Effector memory CD4-positive, alpha-beta T cell (primary cell): ENCODE measurements at regions not wholly inside any gene's neighbourhood (a gene's known extent, or its start where the extent isn't known, plus 50 kb on each side); places are given as distances from the start of the nearest gene placed in this dataset.

ENCODE experiments used
- DNase-seq, 3 donors: peaks; one replicate each; pipeline ENCODE4 v3.0.0-alpha.2; 2020
- H3K27ac ChIP-seq: 2 replicates; pipeline ENCODE4 v1.7.0; 2013; ENCODE audit warnings: mild to moderate bottlenecking, low read length, moderate library complexity; ENCODE audit not compliant: insufficient read depth, poor library complexity, severe bottlenecking
- H3K27me3 ChIP-seq: replicated peaks from 2 replicates; pipeline ENCODE4 v1.7.0; 2013; ENCODE audit warnings: mild to moderate bottlenecking, low read length; ENCODE audit not compliant: insufficient read depth, control insufficient read depth, poor library complexity, severe bottlenecking
- H3K36me3 ChIP-seq: 2 replicates; pipeline ENCODE4 v1.7.0; 2013; ENCODE audit warnings: mild to moderate bottlenecking, low read length, moderate library complexity; ENCODE audit not compliant: control insufficient read depth, insufficient read depth
- H3K4me1 ChIP-seq: 2 replicates; pipeline ENCODE4 v1.7.0; 2013; ENCODE audit warnings: low read length, mild to moderate bottlenecking; ENCODE audit not compliant: control insufficient read depth, insufficient read depth, poor library complexity, severe bottlenecking
- H3K4me3 ChIP-seq: 2 replicates; pipeline ENCODE4 v1.7.0; 2013; ENCODE audit warnings: low read length, low read depth, mild to moderate bottlenecking; ENCODE audit not compliant: insufficient read depth, poor library complexity, severe bottlenecking
- H3K9me3 ChIP-seq: 2 replicates; pipeline ENCODE4 v1.7.0; 2013; ENCODE audit warnings: mild to moderate bottlenecking, low read length, moderate library complexity; ENCODE audit not compliant: control insufficient read depth

- H3K27ac ChIP-seq: no peak overlapping the region
- H3K4me3 ChIP-seq: no peak overlapping the region
- no peaks in the 10 kb centered on the region for H3K36me3 ChIP-seq
- no peaks in the 10 kb centered on the region for H3K27me3 ChIP-seq
- H3K4me1 ChIP-seq: no peaks in the 10 kb centered on the region
- H3K9me3 ChIP-seq: no peaks in the 10 kb centered on the region
- DNase-seq: no peak
Measured at GRCh38 chr4:180717451-180718033, 1525.7 kb upstream of the TENM3 start.

GRCh38 chr4:180721356-180721755 is 1521.8 kb upstream of the TENM3 start:
- H3K27ac ChIP-seq: no peak overlapping the region
- DNase-seq: no peak
- no peaks in the 10 kb centered on the region for H3K27me3 ChIP-seq
- no peaks in the 10 kb centered on the region for H3K36me3 ChIP-seq
- H3K4me1 ChIP-seq: no peaks in the 10 kb centered on the region
- no peaks in the 10 kb centered on the region for H3K9me3 ChIP-seq
- no peak overlapping the region for H3K4me3 ChIP-seq

DNA sequence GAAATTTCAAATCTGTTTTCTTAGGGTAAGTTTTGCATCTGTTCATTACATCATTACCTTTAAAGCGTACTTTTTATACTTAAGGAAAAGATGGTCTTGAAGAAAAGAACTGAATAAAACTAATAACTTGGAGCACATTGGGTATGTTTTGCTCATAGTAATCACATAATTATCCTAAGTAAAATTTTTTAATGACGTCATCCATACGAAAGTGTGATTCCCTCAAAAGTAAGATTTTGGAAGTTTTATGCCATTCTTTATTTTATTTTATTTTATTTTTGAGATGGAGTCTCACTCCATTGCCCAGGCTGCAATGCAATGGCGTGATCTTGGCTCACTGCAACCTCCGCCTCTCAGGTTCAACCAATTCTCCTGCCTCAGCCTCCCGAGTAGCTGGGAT is 1516.6 kb upstream of the TENM3 start:
- no peaks in the 10 kb centered on the region for H3K9me3 ChIP-seq
- no peaks in the 10 kb centered on the region for H3K27me3 ChIP-seq
- no peaks in the 10 kb centered on the region for H3K36me3 ChIP-seq
- no peak for DNase-seq
- no peak overlapping the region for H3K27ac ChIP-seq
- H3K4me3 ChIP-seq: no peak overlapping the region
- H3K4me1 ChIP-seq: no peaks in the 10 kb centered on the region

- no peak overlapping the region for H3K27ac ChIP-seq
Measured at GRCh38 chr4:180727478-180727877, 1515.7 kb upstream of the TENM3 start.

GRCh38 chr4:180734753-180735432 is 1508.3 kb upstream of the TENM3 start:
- no peak for DNase-seq
- Histone ChIP-seq H3K27me3 (no peaks in the 10 kb centered on the region), H3K4me1 (no peaks in the 10 kb centered on the region), H3K9me3 (no peaks in the 10 kb centered on the region), H3K36me3 (no peaks in the 10 kb centered on the region), H3K4me3 (no peak overlapping the region), H3K27ac (no peak overlapping the region)

More at GRCh38 chr4:180727478-180727877, 1515.7 kb upstream of the TENM3 start:
- Histone ChIP-seq H3K4me3 (no peak overlapping the region), H3K4me1 (no peaks in the 10 kb centered on the region), H3K36me3 (no peaks in the 10 kb centered on the region), H3K27me3 (no peaks in the 10 kb centered on the region), H3K9me3 (no peaks in the 10 kb centered on the region)
- DNase-seq: no peak

DNA sequence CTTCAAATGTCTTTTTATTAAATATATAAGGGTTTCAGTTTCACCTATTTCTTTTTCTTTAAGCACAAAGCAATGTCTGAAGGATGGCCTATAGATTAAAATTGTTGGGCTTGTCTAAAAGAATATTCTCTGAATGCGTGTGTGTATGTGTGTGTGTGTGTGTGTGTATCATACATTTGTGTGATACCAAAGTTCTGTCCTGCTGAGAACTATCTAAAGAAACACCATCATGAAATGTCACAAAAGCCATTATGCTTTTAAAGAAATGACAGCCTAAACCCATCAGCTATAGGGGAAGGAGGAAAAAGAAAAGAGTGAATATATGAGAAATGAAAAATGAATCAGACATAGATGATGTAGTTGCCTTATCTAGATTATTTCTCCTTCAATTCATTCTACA is 1501.5 kb upstream of the TENM3 start:
- Histone ChIP-seq H3K4me1 (no peaks in the 10 kb centered on the region), H3K27ac (no peak overlapping the region), H3K9me3 (no peaks in the 10 kb centered on the region), H3K36me3 (no peaks in the 10 kb centered on the region), H3K27me3 (no peaks in the 10 kb centered on the region), H3K4me3 (no peak overlapping the region)
- DNase-seq: no peak

DNA sequence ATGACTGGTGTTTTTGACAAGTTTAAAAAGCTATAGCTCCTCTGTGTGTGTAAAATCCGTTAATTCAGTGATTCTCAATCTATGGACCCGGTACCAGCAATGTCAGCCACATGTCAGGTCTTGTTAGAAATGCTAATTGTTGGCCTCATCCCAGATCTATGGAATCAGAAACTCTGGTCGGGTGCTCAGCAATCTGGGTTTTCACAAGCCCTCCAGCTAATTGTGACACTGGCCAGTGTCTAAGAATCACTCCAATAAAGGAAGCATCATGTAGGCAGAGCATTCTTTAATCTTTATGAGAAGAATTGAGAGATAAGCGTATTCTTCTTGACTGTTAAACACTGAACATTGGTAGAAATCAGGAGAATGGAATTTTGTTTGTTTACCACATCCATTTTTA is 1498.2 kb upstream of the TENM3 start:
- Histone ChIP-seq H3K27me3 (no peaks in the 10 kb centered on the region), H3K36me3 (no peaks in the 10 kb centered on the region), H3K4me1 (no peaks in the 10 kb centered on the region), H3K27ac (no peak overlapping the region), H3K4me3 (no peak overlapping the region), H3K9me3 (no peaks in the 10 kb centered on the region)
- DNase-seq: no peak

DNA sequence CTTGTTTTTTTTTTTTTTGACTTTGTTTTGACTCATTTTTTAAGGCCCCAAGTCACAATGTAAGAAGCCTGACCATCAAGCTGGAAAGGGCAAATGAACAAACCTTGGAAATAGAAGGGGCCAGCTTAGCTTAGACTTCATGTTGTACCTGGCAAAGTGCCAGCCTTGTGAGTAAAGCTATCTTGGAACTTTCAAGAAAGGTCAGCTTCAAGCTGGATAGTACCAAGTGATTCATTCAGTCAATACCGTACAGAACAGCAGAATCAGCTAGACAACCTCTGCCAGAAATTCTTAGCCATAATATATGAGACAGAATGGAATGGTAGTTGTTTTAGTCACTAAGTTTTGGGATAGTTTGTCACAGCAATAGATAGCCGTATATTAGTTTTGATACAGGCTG is 1492.2 kb upstream of the TENM3 start:
- no peaks in the 10 kb centered on the region for H3K27me3 ChIP-seq
- no peaks in the 10 kb centered on the region for H3K4me1 ChIP-seq
- no peak overlapping the region for H3K4me3 ChIP-seq
- DNase-seq: no peak
- H3K27ac ChIP-seq: no peak overlapping the region
- no peaks in the 10 kb centered on the region for H3K36me3 ChIP-seq
- no peaks in the 10 kb centered on the region for H3K9me3 ChIP-seq

DNA sequence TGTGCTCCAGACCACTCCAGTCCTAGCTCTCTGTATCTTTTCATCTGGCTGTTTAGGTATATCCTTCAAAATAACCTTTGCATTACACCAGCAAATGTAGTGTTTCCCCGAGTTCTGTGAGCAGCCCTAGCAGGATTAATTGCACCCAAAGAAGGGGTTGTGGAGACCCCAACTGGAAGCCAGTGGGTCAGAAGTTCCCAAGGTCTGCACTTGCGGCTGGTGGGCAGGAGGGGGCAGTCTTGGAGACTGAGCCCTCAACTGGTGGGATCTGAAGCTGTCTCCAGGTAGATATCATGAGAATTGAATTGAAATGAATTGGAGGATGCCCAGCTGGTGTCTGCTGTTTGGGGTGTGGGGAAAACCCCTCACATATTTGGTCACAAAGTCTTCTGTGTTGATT is 1485.3 kb upstream of the TENM3 start:
- no peak for DNase-seq
- no peaks in the 10 kb centered on the region for H3K4me1 ChIP-seq
- no peaks in the 10 kb centered on the region for H3K9me3 ChIP-seq
- H3K36me3 ChIP-seq: no peaks in the 10 kb centered on the region
- H3K27me3 ChIP-seq: no peaks in the 10 kb centered on the region
- H3K27ac ChIP-seq: no peak overlapping the region
- H3K4me3 ChIP-seq: no peak overlapping the region

- Histone ChIP-seq H3K27me3 (no peaks in the 10 kb centered on the region), H3K36me3 (no peaks in the 10 kb centered on the region), H3K4me1 (no peaks in the 10 kb centered on the region), H3K9me3 (no peaks in the 10 kb centered on the region), H3K27ac (no peak overlapping the region), H3K4me3 (no peak overlapping the region)
- DNase-seq: no peak
Measured at GRCh38 chr4:180766045-180766444, 1477.2 kb upstream of the TENM3 start.
